Neuronal stem cell (in vitro differentiated cells): ENCODE measurements at regions not wholly inside any gene's neighbourhood (a gene's known extent, or its start where the extent isn't known, plus 50 kb on each side); places are given as distances from the start of the nearest gene placed in this dataset.
A peak's percentile ranks its signal among the peaks of the same experiment; 100 is the strongest.
"Not testable (repeated sequence)": the region's sequence is repeated elsewhere in the genome, so short reads cannot be mapped to it uniquely, and the experiment has no call there.

Experiments
- DNase-seq: peaks from one replicate; pipeline ENCODE4 v3.0.0-alpha.2; 2013; ENCODE audit warnings: low spot score
- H2AFZ ChIP-seq: one replicate; pipeline ENCODE4 v1.6.1; 2013; ENCODE audit warnings: mild to moderate bottlenecking, low read length, inconsistent platforms
- H2AK5ac ChIP-seq: 2 replicates; pipeline ENCODE4 v1.6.1; 2013; ENCODE audit warnings: low read depth, mild to moderate bottlenecking, inconsistent platforms, low read length, moderate library complexity, mixed read lengths
- H2BK120ac ChIP-seq: 2 replicates; pipeline ENCODE4 v1.6.1; 2013; ENCODE audit warnings: low read depth, mild to moderate bottlenecking, inconsistent platforms, low read length, moderate library complexity, mixed read lengths
- H2BK12ac ChIP-seq: one replicate; pipeline ENCODE4 v1.6.1; 2013; ENCODE audit warnings: low read length, inconsistent platforms
- H2BK15ac ChIP-seq: 2 replicates; pipeline ENCODE4 v1.6.1; 2013; ENCODE audit warnings: mild to moderate bottlenecking, low read length, inconsistent platforms, mixed read lengths
- H2BK5ac ChIP-seq: one replicate; pipeline ENCODE4 v1.6.1; 2013; ENCODE audit warnings: inconsistent platforms, mild to moderate bottlenecking, low read length, moderate library complexity
- H3K14ac ChIP-seq: one replicate; pipeline ENCODE4 v1.6.1; 2013; ENCODE audit warnings: low read length, inconsistent platforms
- H3K18ac ChIP-seq: 2 replicates; pipeline ENCODE4 v1.6.1; 2013; ENCODE audit warnings: low read length, inconsistent platforms
- H3K23ac ChIP-seq: 2 replicates; pipeline ENCODE4 v1.6.1; 2013; ENCODE audit warnings: low read depth, mild to moderate bottlenecking, mixed read lengths, low read length, inconsistent platforms; ENCODE audit not compliant: poor library complexity
- H3K27ac ChIP-seq: replicated peaks from 3 replicates; pipeline ENCODE4 v1.5.1; 2013; ENCODE audit warnings: low read length, inconsistent platforms
- H3K27me3 ChIP-seq, 3 experiments: 2 replicates each; pipeline ENCODE4 v1.6.1; 2013; ENCODE audit warnings: low read length in 3 of 3, mild to moderate bottlenecking in 2 of 3, inconsistent platforms in 1 of 3, low read depth in 1 of 3, mixed read lengths in 1 of 3, moderate library complexity in 1 of 3; ENCODE audit not compliant: control insufficient read depth in 3 of 3, insufficient read depth in 3 of 3
- H3K36me3 ChIP-seq, 2 donors: replicated peaks in 1 of 2; 2 replicates each; pipeline ENCODE4 v1.6.1; 2013; ENCODE audit warnings: low read length in 2 of 2; ENCODE audit not compliant: control insufficient read depth in 2 of 2, insufficient read depth in 2 of 2
- H3K4ac ChIP-seq: 2 replicates; pipeline ENCODE4 v1.6.1; 2013; ENCODE audit warnings: inconsistent platforms, mild to moderate bottlenecking, low read length, moderate library complexity
- H3K4me1 ChIP-seq, 2 donors: 1 replicate in 1 of 2; 2 replicates in 1 of 2; pipeline ENCODE4 v1.6.1; 2013; ENCODE audit warnings: low read length in 2 of 2, low read depth in 1 of 2; ENCODE audit not compliant: control insufficient read depth in 2 of 2, insufficient read depth in 1 of 2
- H3K4me2 ChIP-seq: one replicate; pipeline ENCODE4 v1.6.1; 2013; ENCODE audit warnings: mild to moderate bottlenecking, low read length, inconsistent platforms; ENCODE audit not compliant: insufficient read depth, poor library complexity, severe bottlenecking
- H3K4me3 ChIP-seq, 2 donors: 2 replicates each; pipeline ENCODE4 v1.5.1; 2013; ENCODE audit warnings: low read length in 2 of 2, mild to moderate bottlenecking in 2 of 2, inconsistent platforms in 1 of 2, moderate library complexity in 1 of 2
- H3K79me1 ChIP-seq: one replicate; pipeline ENCODE4 v1.6.1; 2013; ENCODE audit warnings: low read depth, mild to moderate bottlenecking, inconsistent platforms, low read length, moderate library complexity
- H3K9ac ChIP-seq: one replicate; pipeline ENCODE4 v1.6.1; 2013; ENCODE audit warnings: mild to moderate bottlenecking, low read depth, low read length, inconsistent platforms; ENCODE audit not compliant: poor library complexity
- H3K9me3 ChIP-seq, 2 donors: replicated peaks in 1 of 2; 2 replicates each; pipeline versions ENCODE3 to v1.6.1; 2013; ENCODE audit warnings: low read length in 2 of 2, mild to moderate bottlenecking in 2 of 2, inconsistent platforms in 1 of 2, low read depth in 1 of 2, mixed read lengths in 1 of 2, moderate library complexity in 1 of 2; ENCODE audit not compliant: control insufficient read depth in 2 of 2, insufficient read depth in 1 of 2
- H4K8ac ChIP-seq: one replicate; pipeline ENCODE4 v1.6.1; 2013; ENCODE audit warnings: low read depth, mild to moderate bottlenecking, inconsistent platforms, low read length, moderate library complexity
- H4K91ac ChIP-seq: one replicate; pipeline ENCODE4 v1.6.1; 2013; ENCODE audit warnings: low read length, low read depth, mild to moderate bottlenecking, inconsistent platforms; ENCODE audit not compliant: poor library complexity
- WGBS, 2 donors: extraction: QIAGEN DNeasy Blood & Tissue Kit; methylation state at CpG; one replicate each; pipeline ENCODE4 v1.1.7; 2013; ENCODE audit warnings: missing lambda C conversion rate in 2 of 2, mixed read lengths in 1 of 2; ENCODE audit not compliant: insufficient read length in 2 of 2, insufficient replicate concordance in 1 of 2; ENCODE audit errors: extremely low coverage in 2 of 2; 5-methylcytosine and 5-hydroxymethylcytosine counted together

GRCh38 chr18:72991379-72991778, 123.6 kb upstream of the NETO1 start:
- DNase-seq, result no peak
- no peak overlapping the region for H4K91ac ChIP-seq
- H3K79me1 ChIP-seq, result no peaks in the 10 kb centered on the region
- no peak overlapping the region for H3K18ac ChIP-seq
- H3K4ac ChIP-seq, result no peak overlapping the region
- H3K9ac ChIP-seq, result no peak overlapping the region
- H3K14ac ChIP-seq, result no peak overlapping the region
- H3K27ac ChIP-seq, result no peak overlapping the region
- no peak overlapping the region for H3K4me3 ChIP-seq
- no peak overlapping the region for H2BK120ac ChIP-seq
- H3K36me3 ChIP-seq, result no peaks in the 10 kb centered on the region
- H2BK5ac ChIP-seq, result no peak overlapping the region
- no peaks in the 10 kb centered on the region for H3K27me3 ChIP-seq
- H2AK5ac ChIP-seq, result no peak overlapping the region
- H3K4me2 ChIP-seq, result no peak overlapping the region
- no peaks in the 10 kb centered on the region for H3K4me1 ChIP-seq
- WGBS, 2 donors, result no CpG with 5 or more reads among the region's 1 CpG
- H3K23ac ChIP-seq, result no peak overlapping the region
- no peak overlapping the region for H2AFZ ChIP-seq
- H3K9me3 ChIP-seq, result no peaks in the 10 kb centered on the region
- no peak overlapping the region for H2BK15ac ChIP-seq
- H2BK12ac ChIP-seq, result no peak overlapping the region
- no peak overlapping the region for H4K8ac ChIP-seq

GRCh38 chr18:72987570-72987969, 119.8 kb upstream of the NETO1 start:
- H3K4me2 ChIP-seq, H3K23ac ChIP-seq, H3K4me1 ChIP-seq, H4K8ac ChIP-seq, H4K91ac ChIP-seq, H3K27me3 ChIP-seq, H2AK5ac ChIP-seq, H3K4ac ChIP-seq, H3K79me1 ChIP-seq, H2BK12ac ChIP-seq, H3K27ac ChIP-seq, H3K9ac ChIP-seq, H2AFZ ChIP-seq, H3K14ac ChIP-seq, H3K36me3 ChIP-seq, H2BK15ac ChIP-seq, H3K18ac ChIP-seq, DNase-seq, H3K9me3 ChIP-seq, H2BK120ac ChIP-seq, H3K4me3 ChIP-seq, H2BK5ac ChIP-seq: not testable (repeated sequence)
- WGBS, 2 donors, result no CpG with 5 or more reads among the region's 9 CpGs

- H2BK12ac ChIP-seq, result no peak overlapping the region
- H3K4me3 ChIP-seq, result no peak overlapping the region
- H3K14ac ChIP-seq, result no peak overlapping the region
- H3K27ac ChIP-seq, result no peak overlapping the region
- no peaks in the 10 kb centered on the region for H3K27me3 ChIP-seq
- H2AFZ ChIP-seq, result no peak overlapping the region
- H2BK15ac ChIP-seq, result no peak overlapping the region
- H3K79me1 ChIP-seq, result no peaks in the 10 kb centered on the region
- no peak overlapping the region for H2AK5ac ChIP-seq
- no peaks in the 10 kb centered on the region for H3K4me1 ChIP-seq
- no peak for DNase-seq
- H3K4me2 ChIP-seq, result no peak overlapping the region
- H2BK120ac ChIP-seq, result no peak overlapping the region
- H2BK5ac ChIP-seq, result no peak overlapping the region
- no CpG with 5 or more reads among the region's 1 CpG for whole genome bisulfite sequencing, 2 donors
- no peak overlapping the region for H3K4ac ChIP-seq
- no peak overlapping the region for H4K8ac ChIP-seq
- no peak overlapping the region for H3K18ac ChIP-seq
- H3K36me3 ChIP-seq, result no peaks in the 10 kb centered on the region
- H3K9ac ChIP-seq, result no peak overlapping the region
- no peak overlapping the region for H3K23ac ChIP-seq
- H4K91ac ChIP-seq, result no peak overlapping the region
- H3K9me3 ChIP-seq, result no peaks in the 10 kb centered on the region
These were observed 118.3 kb upstream of the NETO1 start for GRCh38 chr18:72986103-72986502.

DNA sequence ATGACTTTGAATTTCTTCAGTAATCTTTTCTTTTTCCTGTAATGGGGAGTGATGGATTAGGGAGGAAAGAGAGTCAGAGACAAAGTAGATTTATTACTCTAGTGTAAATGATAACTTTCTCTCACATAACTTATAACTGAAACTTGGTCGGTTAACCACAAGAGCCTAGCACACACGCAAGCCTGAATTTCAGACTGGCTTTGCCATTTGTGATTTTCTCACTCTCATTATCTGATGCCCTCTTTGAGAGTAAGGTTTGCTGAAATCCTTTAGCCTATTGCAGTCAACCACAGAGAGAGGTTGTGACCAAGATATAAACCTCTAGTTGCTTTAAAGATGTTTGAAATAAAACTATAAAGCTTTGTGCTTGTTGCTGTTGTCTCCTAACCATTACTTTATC, 117.9 kb upstream of the NETO1 start:
- Histone ChIP-seq H2BK12ac (no peak overlapping the region), H3K9ac (no peak overlapping the region), H2BK120ac (no peak overlapping the region), H4K91ac (no peak overlapping the region), H3K79me1 (no peaks in the 10 kb centered on the region), H3K14ac (no peak overlapping the region), H3K9me3 (no peaks in the 10 kb centered on the region), H3K23ac (no peak overlapping the region), H3K4me2 (no peak overlapping the region), H3K4me3 (no peak overlapping the region), H3K18ac (no peak overlapping the region), H3K4ac (no peak overlapping the region), H3K27me3 (no peaks in the 10 kb centered on the region), H4K8ac (no peak overlapping the region), H3K27ac (peak overlapping the region; percentile 32), H2AK5ac (no peak overlapping the region), H3K4me1 (no peaks in the 10 kb centered on the region), H2BK15ac (no peak overlapping the region), H3K36me3 (no peaks in the 10 kb centered on the region), H2BK5ac (no peak overlapping the region), H2AFZ (no peak overlapping the region)
- no CpG with 5 or more reads among the region's 2 CpGs for WGBS, 2 donors
- no peak for DNase-seq
